Ishikawa (cell line): ENCODE measurements at regions not wholly inside any gene's neighbourhood (a gene's known extent, or its start where the extent isn't known, plus 50 kb on each side); places are given as distances from the start of the nearest gene placed in this dataset.

ENCODE experiments used
- CEBPB ChIP-seq: IDR thresholded peaks from 2 replicates; pipeline ENCODE4 v1.6.1; 2012
- CREB1 ChIP-seq: IDR thresholded peaks from 2 replicates; pipeline ENCODE4 v1.6.1; 2012; ENCODE audit warnings: low read depth
- EGR1 ChIP-seq: IDR thresholded peaks from 2 replicates; pipeline ENCODE4 v1.6.1; 2012
- EP300 ChIP-seq: IDR thresholded peaks from 2 replicates; pipeline ENCODE4 v1.6.1; 2012; ENCODE audit warnings: borderline replicate concordance
- MAX ChIP-seq: IDR thresholded peaks from 2 replicates; pipeline ENCODE4 v1.6.1; 2012
- NFIC ChIP-seq: IDR thresholded peaks from 2 replicates; pipeline ENCODE4 v1.6.1; 2012
- RAD21 ChIP-seq: IDR thresholded peaks from 2 replicates; pipeline ENCODE4 v1.6.1; 2012; ENCODE audit warnings: low read depth
- REST ChIP-seq: IDR thresholded peaks from 2 replicates; pipeline ENCODE4 v1.6.1; 2012; ENCODE audit warnings: low read depth, mild to moderate bottlenecking
- TAF1 ChIP-seq: IDR thresholded peaks from 2 replicates; pipeline ENCODE4 v1.6.1; 2012; ENCODE audit warnings: low read depth, mild to moderate bottlenecking
- TCF12 ChIP-seq: IDR thresholded peaks from 2 replicates; pipeline ENCODE4 v1.6.1; 2012; ENCODE audit warnings: low read depth
- TEAD4 ChIP-seq: IDR thresholded peaks from 2 replicates; pipeline ENCODE4 v1.6.1; 2012
- YY1 ChIP-seq: IDR thresholded peaks from 2 replicates; pipeline ENCODE4 v1.6.1; 2012; ENCODE audit warnings: low read depth
- ZBTB7A ChIP-seq: IDR thresholded peaks from 2 replicates; pipeline ENCODE4 v1.6.1; 2012; ENCODE audit warnings: low read depth

GRCh38 chr11:26219183-26220117 is 112.5 kb upstream of the ANO3 start:
- TF ChIP-seq EP300 (no peak), RAD21 (no peak), TEAD4 (no peak), ZBTB7A (no peak), YY1 (no peak), TAF1 (no peak), MAX (no peak), CEBPB (no peak), NFIC (no peak), REST (no peak), EGR1 (no peak), TCF12 (no peak), CREB1 (no peak)
